Uterus (tissue), 3 donors: ENCODE measurements at regions not wholly inside any gene's neighbourhood (a gene's known extent, or its start where the extent isn't known, plus 50 kb on each side); places are given as distances from the start of the nearest gene placed in this dataset.

Experiments
- DNase-seq, 2 donors: peaks; one replicate each; pipeline ENCODE4 v3.0.0-alpha.2; 2019 to 2020
- H3K27ac ChIP-seq, 2 donors: fragments of 200-600 bp; sonication (generic); 1 replicate in 1 of 2; 2 replicates in 1 of 2; pipeline ENCODE4 v1.5.1; 2016 to 2018
- H3K27me3 ChIP-seq, 2 donors: fragments of 200-600 bp; sonication (generic); one replicate each; pipeline ENCODE4 v1.5.1; 2018 to 2019; ENCODE audit warnings: control low read depth in 1 of 2
- H3K36me3 ChIP-seq, 2 donors: fragments of 200-600 bp; sonication (generic); one replicate each; pipeline ENCODE4 v1.5.1; 2019; ENCODE audit warnings: control low read depth in 1 of 2
- H3K4me1 ChIP-seq, 2 donors: fragments of 200-600 bp; sonication (generic); one replicate each; pipeline ENCODE4 v1.5.1; 2018 to 2019; ENCODE audit warnings: control low read depth in 1 of 2
- H3K4me3 ChIP-seq, 2 donors: fragments of 200-600 bp; sonication (generic); 1 replicate in 1 of 2; 2 replicates in 1 of 2; pipeline ENCODE4 v1.5.1; 2018 to 2019; ENCODE audit warnings: mild to moderate bottlenecking in 1 of 2
- H3K9me3 ChIP-seq, 2 donors: fragments of 200-600 bp; sonication (generic); one replicate each; pipeline ENCODE4 v1.5.1; 2019; ENCODE audit warnings: control low read depth in 1 of 2
- CTCF ChIP-seq, 4 experiments: fragments of 200-600 bp in 2 of 4; fragments of 450-650 bp in 2 of 4; sonication (generic) in 2 of 4; IDR thresholded peaks; one replicate each; pipeline ENCODE4 v1.5.1; 2016 to 2019; ENCODE audit warnings: antibody characterized with exemption in 4 of 4, mild to moderate bottlenecking in 2 of 4, moderate library complexity in 1 of 4
- POLR2A ChIP-seq, 2 donors: fragments of 450-650 bp; IDR thresholded peaks; one replicate each; pipeline ENCODE4 v1.6.1; 2016; ENCODE audit warnings: antibody characterized with exemption in 2 of 2, mild to moderate bottlenecking in 1 of 2, moderate library complexity in 1 of 2
- intact Hi-C: fragments of 100-400 bp; cut with DNase I; formaldehyde crosslinking; loops from one replicate; pipeline ENCODE4 v1.15.1; 2023; ENCODE audit warnings: low total_unique reads
- donor health status: DM: yes; HTN: yes; CAD: no.

- intact Hi-C loops, result no loop called here
Measured at GRCh38 chr1:79969886-79970285, 963.4 kb upstream of the ADGRL4 start.

GRCh38 chr1:79966438-79966837 lies 959.9 kb upstream of the ADGRL4 start:
- DNase-seq, result no peak
- Histone ChIP-seq H3K4me3 (no peak overlapping the region), H3K36me3 (no peaks in the 10 kb centered on the region), H3K27me3 (no peaks in the 10 kb centered on the region), H3K9me3 (no peaks in the 10 kb centered on the region), H3K4me1 (no peaks in the 10 kb centered on the region), H3K27ac (no peak overlapping the region)
- intact Hi-C loops, result no loop called here
- TF ChIP-seq POLR2A (IDR thresholded peaks at IDR 0.05) (no peak), CTCF (IDR thresholded peaks at IDR 0.05) (no peak)

More at GRCh38 chr1:79969886-79970285, 963.4 kb upstream of the ADGRL4 start:
- TF ChIP-seq POLR2A (IDR thresholded peaks at IDR 0.05) (no peak), CTCF (IDR thresholded peaks at IDR 0.05) (no peak)
- H3K27me3 ChIP-seq, result no peaks in the 10 kb centered on the region
- no peak overlapping the region for H3K4me3 ChIP-seq
- no peaks in the 10 kb centered on the region for H3K9me3 ChIP-seq
- H3K4me1 ChIP-seq, result no peaks in the 10 kb centered on the region
- no peak for DNase-seq
- no peak overlapping the region for H3K27ac ChIP-seq
- H3K36me3 ChIP-seq, result no peaks in the 10 kb centered on the region

- no peak overlapping the region for H3K4me3 ChIP-seq
Measured at GRCh38 chr1:79959635-79960034, 953.1 kb upstream of the ADGRL4 start.

GRCh38 chr1:79955966-79956365 lies 949.4 kb upstream of the ADGRL4 start:
- Histone ChIP-seq H3K4me1 (no peaks in the 10 kb centered on the region), H3K27ac (no peak overlapping the region), H3K9me3 (no peaks in the 10 kb centered on the region), H3K27me3 (no peaks in the 10 kb centered on the region), H3K36me3 (no peaks in the 10 kb centered on the region), H3K4me3 (no peak overlapping the region)
- no peak for DNase-seq
- TF ChIP-seq POLR2A (IDR thresholded peaks at IDR 0.05) (no peak), CTCF (IDR thresholded peaks at IDR 0.05) (no peak)
- intact Hi-C loops, result no loop called here

More at GRCh38 chr1:79959635-79960034, 953.1 kb upstream of the ADGRL4 start:
- TF ChIP-seq POLR2A (IDR thresholded peaks at IDR 0.05), result no peak
- TF ChIP-seq CTCF (IDR thresholded peaks at IDR 0.05), result no peak
- Histone ChIP-seq H3K9me3 (no peaks in the 10 kb centered on the region), H3K4me1 (no peaks in the 10 kb centered on the region), H3K36me3 (no peaks in the 10 kb centered on the region), H3K27me3 (no peaks in the 10 kb centered on the region), H3K27ac (no peak overlapping the region)
- intact Hi-C loops, result no loop called here
- DNase-seq, result no peak

DNA sequence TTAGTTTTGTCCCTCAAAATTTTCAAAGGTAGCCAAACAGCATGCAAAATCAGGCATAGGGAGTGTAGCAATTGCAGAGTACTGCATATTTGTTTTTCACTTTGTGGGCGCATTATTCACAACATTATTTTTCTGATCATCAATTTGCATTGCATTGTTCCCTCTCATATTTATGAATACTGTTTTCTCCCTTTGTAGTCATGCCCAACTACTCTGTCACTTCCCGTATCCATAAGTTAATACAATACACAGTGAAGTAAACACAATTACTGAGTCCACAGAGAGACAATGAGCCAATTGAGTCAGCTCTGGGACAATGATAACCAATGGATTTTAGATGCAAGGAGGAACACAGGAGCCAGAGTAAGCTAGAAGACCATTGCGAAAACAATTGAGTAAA lies 944.0 kb upstream of the ADGRL4 start:
- TF ChIP-seq CTCF (IDR thresholded peaks at IDR 0.05) (no peak), POLR2A (IDR thresholded peaks at IDR 0.05) (no peak)
- H3K27me3 ChIP-seq, result no peaks in the 10 kb centered on the region
- no peaks in the 10 kb centered on the region for H3K9me3 ChIP-seq
- no peaks in the 10 kb centered on the region for H3K36me3 ChIP-seq
- no peaks in the 10 kb centered on the region for H3K4me1 ChIP-seq
- H3K4me3 ChIP-seq, result no peak overlapping the region
- intact Hi-C loops, result no loop called here
- DNase-seq, result no peak
- H3K27ac ChIP-seq, result no peak overlapping the region
